CD4-positive, alpha-beta T cell (primary cell): ENCODE measurements at regions not wholly inside any gene's neighbourhood (a gene's known extent, or its start where the extent isn't known, plus 50 kb on each side); places are given as distances from the start of the nearest gene placed in this dataset.
A peak's percentile ranks its signal among the peaks of the same experiment; 100 is the strongest.

Source experiments
- ATAC-seq: fragments of 200-7000 bp; cut with Tn5 transposase; one replicate; pipeline ENCODE4 v1.10.0; 2022; ENCODE audit warnings: mild to moderate bottlenecking; ENCODE audit not compliant: poor library complexity
- CTCF ChIA-PET: fragments of 350-600 bp; sonication (Branson Sonifier 250); formaldehyde crosslinking; loops from one replicate; lab custom pipeline; 2021; ENCODE audit warnings: antibody characterized with exemption, inconsistent platforms; lab: Charles Lee
- POLR2A ChIA-PET: fragments of 350-600 bp; sonication (Branson Sonifier 250); formaldehyde crosslinking; loops from one replicate; lab custom pipeline; 2021; ENCODE audit warnings: antibody characterized with exemption, inconsistent platforms; lab: Charles Lee
- DNase-seq, 14 experiments: peaks; one replicate each; pipeline ENCODE4 v3.0.0-alpha.2; 2013 to 2020; ENCODE audit warnings: mixed read lengths in 2 of 14
- H3K27ac ChIP-seq, 2 donors: one replicate each; pipeline versions ENCODE4 v1.5.1 to v1.7.0; 2013; ENCODE audit warnings: low read length in 2 of 2, low read depth in 1 of 2, mild to moderate bottlenecking in 1 of 2
- H3K27me3 ChIP-seq, 2 experiments: 1 replicate in 1 of 2; 2 replicates in 1 of 2; pipeline versions ENCODE4 v1.6.1 to v1.7.0; 2013; ENCODE audit warnings: low read length in 2 of 2, control low read depth in 1 of 2, mild to moderate bottlenecking in 1 of 2, moderate library complexity in 1 of 2; ENCODE audit not compliant: insufficient read depth in 2 of 2, control insufficient read depth in 1 of 2
- H3K36me3 ChIP-seq: one replicate; pipeline ENCODE4 v1.6.1; 2013; ENCODE audit warnings: low read length, control low read depth; ENCODE audit not compliant: insufficient read depth
- H3K4me1 ChIP-seq: one replicate; pipeline ENCODE4 v1.6.1; 2013; ENCODE audit warnings: low read length, control low read depth; ENCODE audit not compliant: insufficient read depth
- H3K4me3 ChIP-seq: one replicate; pipeline ENCODE4 v1.5.1; 2013; ENCODE audit warnings: mild to moderate bottlenecking, low read length, moderate library complexity
- H3K9me3 ChIP-seq, 2 experiments: 1 replicate in 1 of 2; 2 replicates in 1 of 2; pipeline versions ENCODE4 v1.6.1 to v1.7.0; 2013; ENCODE audit warnings: low read length in 2 of 2, mild to moderate bottlenecking in 2 of 2, control low read depth in 1 of 2, moderate library complexity in 1 of 2; ENCODE audit not compliant: control insufficient read depth in 1 of 2, insufficient read depth in 1 of 2
- H3K27ac Mint-ChIP-seq: one replicate; pipeline ENCODE4 v1.8.0; 2020; ENCODE audit warnings: mixed read lengths
- H3K27me3 Mint-ChIP-seq: one replicate; pipeline ENCODE4 v1.8.0; 2021; ENCODE audit warnings: mixed read lengths
- H3K36me3 Mint-ChIP-seq: one replicate; pipeline ENCODE4 v1.8.0; 2021; ENCODE audit warnings: low read depth, mixed read lengths
- H3K4me1 Mint-ChIP-seq: one replicate; pipeline ENCODE4 v1.8.0; 2021; ENCODE audit warnings: low read depth, mixed read lengths
- H3K4me3 Mint-ChIP-seq: one replicate; pipeline ENCODE4 v1.8.0; 2020; ENCODE audit warnings: mild to moderate bottlenecking, mixed read lengths
- H3K9me3 Mint-ChIP-seq: one replicate; pipeline ENCODE4 v1.8.0; 2020; ENCODE audit warnings: mixed read lengths
- intact Hi-C, 2 experiments: fragments of 100-400 bp; cut with DNase I in 1 of 2; cut with micrococcal nuclease in 1 of 2; formaldehyde crosslinking; loops; one replicate each; pipeline versions ENCODE4 v1.15.1 to v1.9.0; 2023 to 2025; cut with DNase I, micrococcal nuclease
- TF ChIP-seq, protein P1 (sequence below): fragments of 200-600 bp; IDR thresholded peaks from one replicate; pipeline ENCODE4 v1.8.0; 2022; ENCODE audit warnings: antibody characterized with exemption, mild to moderate bottlenecking

GRCh38 chr5:101942321-101942882, 353.7 kb downstream of the SLCO4C1 start:
- no peaks in the 10 kb centered on the region for H3K36me3 Mint-ChIP-seq
- Histone ChIP-seq H3K27ac (no peak overlapping the region), H3K36me3 (no peaks in the 10 kb centered on the region), H3K4me3 (no peak overlapping the region), H3K4me1 (no peaks in the 10 kb centered on the region), H3K27me3 (no peaks in the 10 kb centered on the region), H3K9me3 (no peaks in the 10 kb centered on the region)
- no peaks in the 10 kb centered on the region for H3K27me3 Mint-ChIP-seq
- CTCF ChIA-PET: no interaction called here
- intact Hi-C loops: no loop called here
- DNase-seq: peak in 3 of 14 experiments; percentile 1 to 13 (median 12)
- no peaks in the 10 kb centered on the region for H3K9me3 Mint-ChIP-seq
- POLR2A ChIA-PET: no interaction called here
- H3K27ac Mint-ChIP-seq: no peak overlapping the region
- no peak for ATAC-seq
- TF ChIP-seq, protein P1, sequence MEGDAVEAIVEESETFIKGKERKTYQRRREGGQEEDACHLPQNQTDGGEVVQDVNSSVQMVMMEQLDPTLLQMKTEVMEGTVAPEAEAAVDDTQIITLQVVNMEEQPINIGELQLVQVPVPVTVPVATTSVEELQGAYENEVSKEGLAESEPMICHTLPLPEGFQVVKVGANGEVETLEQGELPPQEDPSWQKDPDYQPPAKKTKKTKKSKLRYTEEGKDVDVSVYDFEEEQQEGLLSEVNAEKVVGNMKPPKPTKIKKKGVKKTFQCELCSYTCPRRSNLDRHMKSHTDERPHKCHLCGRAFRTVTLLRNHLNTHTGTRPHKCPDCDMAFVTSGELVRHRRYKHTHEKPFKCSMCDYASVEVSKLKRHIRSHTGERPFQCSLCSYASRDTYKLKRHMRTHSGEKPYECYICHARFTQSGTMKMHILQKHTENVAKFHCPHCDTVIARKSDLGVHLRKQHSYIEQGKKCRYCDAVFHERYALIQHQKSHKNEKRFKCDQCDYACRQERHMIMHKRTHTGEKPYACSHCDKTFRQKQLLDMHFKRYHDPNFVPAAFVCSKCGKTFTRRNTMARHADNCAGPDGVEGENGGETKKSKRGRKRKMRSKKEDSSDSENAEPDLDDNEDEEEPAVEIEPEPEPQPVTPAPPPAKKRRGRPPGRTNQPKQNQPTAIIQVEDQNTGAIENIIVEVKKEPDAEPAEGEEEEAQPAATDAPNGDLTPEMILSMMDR: no peak
- H3K4me1 Mint-ChIP-seq: no peaks in the 10 kb centered on the region
- no peak overlapping the region for H3K4me3 Mint-ChIP-seq

DNA sequence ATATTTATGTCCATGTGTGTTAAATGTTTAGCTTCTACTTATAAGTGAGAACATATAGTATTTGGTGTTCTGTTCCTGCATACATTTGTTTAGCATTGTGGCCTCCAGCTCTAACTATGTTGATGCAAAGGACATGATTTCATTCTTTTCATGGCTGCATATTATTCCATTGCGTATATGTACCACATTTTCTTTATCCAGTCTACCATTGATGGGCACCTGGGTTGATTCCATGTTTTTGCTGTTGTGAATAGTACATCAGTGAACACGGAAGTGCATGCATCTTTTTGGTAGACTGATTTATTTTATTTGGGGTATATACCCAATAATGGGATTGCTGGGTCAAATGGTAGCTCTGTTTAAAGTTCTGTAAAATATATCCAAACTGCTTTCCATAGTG, 359.0 kb downstream of the SLCO4C1 start:
- H3K4me3 Mint-ChIP-seq: no peak overlapping the region
- intact Hi-C loops: no loop called here
- H3K4me1 Mint-ChIP-seq: no peaks in the 10 kb centered on the region
- H3K4me3 ChIP-seq: no peak overlapping the region
- H3K9me3 ChIP-seq: no peaks in the 10 kb centered on the region
- no peaks in the 10 kb centered on the region for H3K27me3 ChIP-seq
- ChIA-PET CTCF (no interaction called here), POLR2A (no interaction called here)
- H3K27ac Mint-ChIP-seq: no peak overlapping the region
- no peaks in the 10 kb centered on the region for H3K4me1 ChIP-seq
- H3K27me3 Mint-ChIP-seq: no peaks in the 10 kb centered on the region
- no peak for DNase-seq
- no peaks in the 10 kb centered on the region for H3K9me3 Mint-ChIP-seq
- no peaks in the 10 kb centered on the region for H3K36me3 ChIP-seq
- H3K27ac ChIP-seq: no peak overlapping the region
- ATAC-seq: no peak
- TF ChIP-seq, protein P1: no peak
- H3K36me3 Mint-ChIP-seq: no peaks in the 10 kb centered on the region

DNA sequence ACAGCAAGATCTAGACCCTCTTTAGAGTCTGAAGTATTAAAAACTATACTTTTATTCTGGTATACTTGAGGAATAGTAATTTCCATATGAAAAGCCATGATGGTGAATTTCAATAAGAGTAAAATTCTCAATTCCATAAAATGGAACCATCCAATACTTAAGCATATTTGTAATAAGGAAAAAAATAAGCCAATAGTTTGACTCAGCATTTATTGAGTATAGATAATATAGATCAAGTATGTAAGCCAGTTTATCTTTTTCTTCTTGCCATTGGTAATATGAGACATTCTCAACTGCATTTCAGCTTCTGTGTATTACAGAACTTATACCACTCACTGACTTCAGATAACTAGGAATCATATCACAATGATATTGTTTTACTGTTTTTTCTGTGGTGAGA, 361.0 kb downstream of the SLCO4C1 start:
- no peaks in the 10 kb centered on the region for H3K27me3 ChIP-seq
- no peaks in the 10 kb centered on the region for H3K4me1 ChIP-seq
- no peaks in the 10 kb centered on the region for H3K4me1 Mint-ChIP-seq
- no peak overlapping the region for H3K4me3 ChIP-seq
- intact Hi-C loops: no loop called here
- no peaks in the 10 kb centered on the region for H3K9me3 Mint-ChIP-seq
- no peaks in the 10 kb centered on the region for H3K36me3 Mint-ChIP-seq
- no peak for DNase-seq
- H3K27ac Mint-ChIP-seq: no peak overlapping the region
- H3K36me3 ChIP-seq: no peaks in the 10 kb centered on the region
- TF ChIP-seq, protein P1: no peak
- POLR2A ChIA-PET: no interaction called here
- no peak overlapping the region for H3K4me3 Mint-ChIP-seq
- no peaks in the 10 kb centered on the region for H3K9me3 ChIP-seq
- H3K27me3 Mint-ChIP-seq: no peaks in the 10 kb centered on the region
- CTCF ChIA-PET: no interaction called here
- no peak overlapping the region for H3K27ac ChIP-seq
- no peak for ATAC-seq
